ENCODE measurements at regions not wholly inside any gene's neighbourhood (a gene's known extent, or its start where the extent isn't known, plus 50 kb on each side); places are given as distances from the start of the nearest gene placed in this dataset.

- TF ChIP-seq, protein P1, sequence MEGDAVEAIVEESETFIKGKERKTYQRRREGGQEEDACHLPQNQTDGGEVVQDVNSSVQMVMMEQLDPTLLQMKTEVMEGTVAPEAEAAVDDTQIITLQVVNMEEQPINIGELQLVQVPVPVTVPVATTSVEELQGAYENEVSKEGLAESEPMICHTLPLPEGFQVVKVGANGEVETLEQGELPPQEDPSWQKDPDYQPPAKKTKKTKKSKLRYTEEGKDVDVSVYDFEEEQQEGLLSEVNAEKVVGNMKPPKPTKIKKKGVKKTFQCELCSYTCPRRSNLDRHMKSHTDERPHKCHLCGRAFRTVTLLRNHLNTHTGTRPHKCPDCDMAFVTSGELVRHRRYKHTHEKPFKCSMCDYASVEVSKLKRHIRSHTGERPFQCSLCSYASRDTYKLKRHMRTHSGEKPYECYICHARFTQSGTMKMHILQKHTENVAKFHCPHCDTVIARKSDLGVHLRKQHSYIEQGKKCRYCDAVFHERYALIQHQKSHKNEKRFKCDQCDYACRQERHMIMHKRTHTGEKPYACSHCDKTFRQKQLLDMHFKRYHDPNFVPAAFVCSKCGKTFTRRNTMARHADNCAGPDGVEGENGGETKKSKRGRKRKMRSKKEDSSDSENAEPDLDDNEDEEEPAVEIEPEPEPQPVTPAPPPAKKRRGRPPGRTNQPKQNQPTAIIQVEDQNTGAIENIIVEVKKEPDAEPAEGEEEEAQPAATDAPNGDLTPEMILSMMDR (IDR thresholded peaks at IDR 0.05): no peak
- TF ChIP-seq POLR2A (IDR thresholded peaks at IDR 0.05): no peak
These were observed 157.6 kb upstream of the AGR3 start for GRCh38 chr7:17039372-17039771.
